Amniotic epithelial cell (primary cell): ENCODE measurements at regions not wholly inside any gene's neighbourhood (a gene's known extent, or its start where the extent isn't known, plus 50 kb on each side); places are given as distances from the start of the nearest gene placed in this dataset.
"Not testable (repeated sequence)": the region's sequence is repeated elsewhere in the genome, so short reads cannot be mapped to it uniquely, and the experiment has no call there.

Source experiments
- DNase-seq: peaks from one replicate; pipeline ENCODE4 v3.0.0-alpha.2; 2010; ENCODE audit warnings: low read depth

GRCh38 chr18:44325903-44326635 is 354.6 kb upstream of the SETBP1 start:
- DNase-seq = peak; percentile 71

- DNase-seq = no peak
These were observed 348.8 kb upstream of the SETBP1 start for GRCh38 chr18:44331656-44332570.

- peak; percentile 17 for DNase-seq
These were observed 338.9 kb upstream of the SETBP1 start for GRCh38 chr18:44341759-44342158.

GRCh38 chr18:44342162-44342561 is 338.5 kb upstream of the SETBP1 start:
- DNase-seq = no peak

- no peak for DNase-seq
These were observed 337.7 kb upstream of the SETBP1 start for GRCh38 chr18:44342946-44343345.

GRCh38 chr18:44343570-44343969 is 337.1 kb upstream of the SETBP1 start:
- no peak for DNase-seq

- DNase-seq = no peak
These were observed 324.0 kb upstream of the SETBP1 start for GRCh38 chr18:44356566-44357157.

GRCh38 chr18:44358402-44358801 is 322.3 kb upstream of the SETBP1 start:
- no peak for DNase-seq

GRCh38 chr18:44359741-44360140 is 320.9 kb upstream of the SETBP1 start:
- DNase-seq = not testable (repeated sequence)

GRCh38 chr18:44362213-44362612 is 318.5 kb upstream of the SETBP1 start:
- not testable (repeated sequence) for DNase-seq

GRCh38 chr18:44370861-44371260 is 309.8 kb upstream of the SETBP1 start:
- no peak for DNase-seq

GRCh38 chr18:44374966-44375365 is 305.7 kb upstream of the SETBP1 start:
- DNase-seq = no peak

- no peak for DNase-seq
These were observed 294.3 kb upstream of the SETBP1 start for GRCh38 chr18:44386401-44386800.

GRCh38 chr18:44388329-44388728 is 292.4 kb upstream of the SETBP1 start:
- no peak for DNase-seq

GRCh38 chr18:44392933-44393332 is 287.8 kb upstream of the SETBP1 start:
- no peak for DNase-seq

GRCh38 chr18:44393406-44393805 is 287.3 kb upstream of the SETBP1 start:
- no peak for DNase-seq

GRCh38 chr18:44396550-44396949 is 284.1 kb upstream of the SETBP1 start:
- no peak for DNase-seq

- no peak for DNase-seq
These were observed 271.6 kb upstream of the SETBP1 start for GRCh38 chr18:44409071-44409470.

- no peak for DNase-seq
These were observed 271.2 kb upstream of the SETBP1 start for GRCh38 chr18:44409515-44409914.

GRCh38 chr18:44410740-44411139 is 269.9 kb upstream of the SETBP1 start:
- DNase-seq = no peak

- no peak for DNase-seq
These were observed 269.3 kb upstream of the SETBP1 start for GRCh38 chr18:44411262-44411905.

- no peak for DNase-seq
These were observed 268.7 kb upstream of the SETBP1 start for GRCh38 chr18:44411976-44412375.
